ENCODE measurements at regions not wholly inside any gene's neighbourhood (a gene's known extent, or its start where the extent isn't known, plus 50 kb on each side); places are given as distances from the start of the nearest gene placed in this dataset.
"Not testable (repeated sequence)": the region's sequence is repeated elsewhere in the genome, so short reads cannot be mapped to it uniquely, and the experiment has no call there.

DNA sequence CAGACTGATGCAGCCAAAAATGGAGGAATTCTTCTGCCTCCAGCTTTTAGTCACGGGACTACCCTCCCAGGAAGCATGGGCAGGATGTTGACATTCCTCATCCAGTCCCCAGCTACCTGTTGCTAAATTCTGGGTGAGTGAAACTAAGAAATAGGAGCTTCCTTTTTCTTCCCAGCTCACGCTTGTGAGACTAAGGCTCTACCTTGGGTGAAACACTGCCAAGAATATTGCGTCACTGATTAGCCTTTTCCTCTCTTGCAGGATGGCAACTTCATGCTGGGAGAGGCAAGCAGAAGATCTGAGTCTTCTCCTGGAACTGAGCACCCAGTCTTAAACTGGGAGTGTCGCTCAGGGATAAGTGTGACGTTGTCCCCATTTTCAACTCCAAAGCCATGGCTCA lies 59.7 kb downstream of the RNU2-63P start:
- not testable (repeated sequence) for ATAC-seq

DNA sequence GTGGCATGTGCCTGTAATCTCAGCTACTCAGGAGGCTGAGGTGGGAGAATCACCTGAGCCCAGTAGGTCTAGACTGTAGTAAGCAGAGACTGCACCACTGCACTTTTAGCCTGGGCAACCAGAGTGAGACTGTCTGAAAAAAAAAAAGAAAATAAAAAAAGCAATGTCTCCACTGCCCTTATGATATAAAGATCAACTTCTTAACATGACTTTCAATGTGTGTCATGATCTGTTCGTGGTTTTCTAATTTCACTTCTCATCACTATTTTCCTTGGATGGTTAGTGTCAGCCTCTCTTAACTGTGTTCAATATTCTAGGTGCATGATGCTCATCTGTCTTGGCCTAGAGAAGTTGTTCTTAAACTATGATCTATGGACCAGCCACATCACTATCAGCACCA lies 67.3 kb downstream of the RNU2-63P start:
- ATAC-seq: not testable (repeated sequence)

DNA sequence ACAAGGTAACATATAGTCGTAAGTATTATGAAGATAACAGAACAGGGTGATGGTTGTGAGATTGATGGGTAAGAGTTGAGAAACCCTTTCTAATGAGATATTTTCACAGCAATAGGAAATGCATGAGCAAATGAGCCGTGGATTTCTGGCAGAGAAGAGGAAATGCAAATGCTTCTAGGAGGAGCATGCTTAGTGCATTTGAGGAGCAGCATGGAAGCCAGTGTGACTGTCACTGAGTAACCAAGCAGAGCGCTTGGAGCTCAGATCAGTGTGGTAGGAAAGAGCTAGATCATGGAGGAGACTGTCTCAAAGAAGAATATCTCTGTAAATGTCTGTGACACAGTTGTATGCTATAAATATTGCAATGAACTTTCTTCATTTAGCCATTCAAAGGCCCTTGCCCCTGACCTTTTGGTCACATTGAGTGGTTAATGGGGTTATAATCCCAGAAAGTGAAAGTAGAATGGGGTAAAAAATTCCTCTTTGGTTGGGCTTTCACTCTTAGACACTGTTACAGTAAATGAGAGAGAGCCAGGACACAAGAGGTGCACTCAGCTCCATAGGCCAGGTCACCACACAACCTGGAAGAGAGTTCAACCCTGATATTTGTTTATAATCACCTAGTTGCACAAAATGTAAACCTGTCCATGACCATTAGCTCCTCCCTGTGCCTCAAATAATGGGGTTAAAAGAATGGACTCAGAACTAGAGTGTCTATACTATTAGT lies 69.5 kb downstream of the RNU2-63P start:
- not testable (repeated sequence) for ATAC-seq

DNA sequence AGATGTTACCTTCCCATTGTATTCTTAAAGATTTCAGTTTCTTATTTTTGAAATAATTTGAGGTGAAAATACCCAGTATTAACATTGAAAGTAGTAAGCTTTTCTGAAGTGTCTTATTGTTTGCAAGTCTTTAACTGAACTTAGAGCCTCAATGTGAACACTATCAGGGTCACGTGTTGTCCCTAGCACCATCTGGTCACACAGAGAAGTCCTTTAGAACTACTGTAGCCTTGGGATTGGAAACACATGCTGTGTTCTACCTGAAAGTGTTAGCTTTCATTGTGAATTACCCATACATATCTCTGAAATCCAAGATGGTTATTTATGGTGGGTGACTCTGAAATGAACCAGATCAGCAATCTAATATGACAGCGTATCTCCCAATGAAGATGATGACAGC lies 77.0 kb downstream of the RNU2-63P start:
- ATAC-seq: not testable (repeated sequence)

DNA sequence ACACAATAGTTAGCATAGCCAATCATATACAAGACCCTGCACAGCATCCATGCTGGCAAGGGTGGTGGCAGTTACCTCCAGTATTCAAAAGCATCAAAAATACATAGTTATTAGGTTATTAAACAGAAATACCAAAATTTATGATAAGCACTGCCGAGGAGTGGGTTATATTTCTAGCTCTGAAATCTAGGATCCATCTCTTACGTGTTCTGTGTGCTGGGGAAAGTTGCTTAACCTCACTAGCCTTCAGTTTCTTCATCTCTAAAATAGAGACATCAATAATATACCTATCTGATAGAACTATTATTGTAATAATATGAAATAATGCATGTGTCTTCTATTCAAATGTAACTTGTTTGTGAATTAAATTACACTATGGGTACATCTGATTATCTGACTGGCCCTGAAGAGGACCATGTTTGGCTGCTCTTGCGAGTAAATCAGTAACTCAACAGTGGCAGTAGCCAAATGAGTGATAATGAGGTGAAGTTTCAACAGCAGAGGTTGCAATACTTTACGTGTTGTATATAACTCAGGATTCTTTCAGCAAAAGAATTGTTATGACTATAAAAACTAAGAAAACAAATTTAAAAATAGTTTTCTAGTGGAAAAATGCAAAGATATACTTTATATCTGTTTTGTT lies 93.5 kb upstream of the RGPD2 start:
- ATAC-seq: not testable (repeated sequence)

DNA sequence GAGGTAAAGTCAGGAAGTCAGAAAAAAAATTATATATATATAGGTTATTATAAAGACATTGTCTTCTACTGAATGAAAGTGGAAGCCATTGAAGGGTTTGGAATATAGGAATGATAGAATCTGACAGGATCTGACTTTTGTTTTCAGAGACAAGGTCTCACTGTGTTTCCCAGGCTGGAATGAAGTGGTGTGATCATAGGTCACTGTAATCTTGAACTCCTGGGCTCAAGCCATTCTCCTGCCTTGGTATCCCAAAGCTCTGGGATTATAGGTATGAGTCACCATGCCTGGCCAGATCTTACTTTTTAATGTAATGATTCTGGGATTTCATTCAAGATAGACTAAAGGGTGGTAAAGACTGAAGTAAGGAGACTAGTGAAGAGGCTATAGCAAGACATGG lies 91.6 kb upstream of the RGPD2 start:
- not testable (repeated sequence) for ATAC-seq

DNA sequence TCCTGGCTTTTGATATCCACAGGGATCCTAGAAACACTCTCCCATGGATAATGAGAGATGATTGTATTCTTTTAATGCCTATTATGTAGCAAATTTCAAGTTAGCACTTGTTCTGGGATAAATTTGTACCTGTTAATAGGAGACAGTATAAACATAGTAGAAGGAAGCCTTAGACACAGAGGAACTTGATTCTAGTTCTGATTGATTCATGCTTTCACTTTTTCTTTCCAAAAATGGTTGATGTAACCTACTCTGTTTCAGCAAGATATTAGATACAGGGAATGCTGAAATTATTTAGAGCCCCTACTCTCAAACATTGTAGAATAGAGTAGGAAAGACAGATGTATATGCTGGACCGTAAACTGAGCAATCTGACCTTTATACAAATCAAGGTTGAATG lies 85.3 kb upstream of the RGPD2 start:
- ATAC-seq: not testable (repeated sequence)

DNA sequence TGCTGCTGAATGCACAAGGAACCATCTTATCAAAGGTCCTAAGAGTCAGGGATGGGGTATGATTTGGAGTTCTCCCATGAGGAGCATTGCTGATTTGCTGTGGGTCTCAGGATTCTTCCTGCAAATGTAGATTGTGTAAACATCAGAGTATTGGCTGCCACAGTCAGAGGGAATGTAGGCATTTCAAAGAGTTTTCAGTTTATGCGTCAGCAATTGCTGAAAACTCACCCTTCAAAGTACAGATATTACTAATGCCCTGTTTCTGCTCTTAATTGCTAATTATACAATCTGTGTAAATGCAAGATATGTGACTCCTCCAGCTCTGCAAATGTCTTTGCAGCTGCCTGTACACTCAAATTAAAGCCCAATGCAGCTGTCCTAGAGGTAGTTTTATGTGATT lies 83.4 kb upstream of the RGPD2 start:
- not testable (repeated sequence) for ATAC-seq

DNA sequence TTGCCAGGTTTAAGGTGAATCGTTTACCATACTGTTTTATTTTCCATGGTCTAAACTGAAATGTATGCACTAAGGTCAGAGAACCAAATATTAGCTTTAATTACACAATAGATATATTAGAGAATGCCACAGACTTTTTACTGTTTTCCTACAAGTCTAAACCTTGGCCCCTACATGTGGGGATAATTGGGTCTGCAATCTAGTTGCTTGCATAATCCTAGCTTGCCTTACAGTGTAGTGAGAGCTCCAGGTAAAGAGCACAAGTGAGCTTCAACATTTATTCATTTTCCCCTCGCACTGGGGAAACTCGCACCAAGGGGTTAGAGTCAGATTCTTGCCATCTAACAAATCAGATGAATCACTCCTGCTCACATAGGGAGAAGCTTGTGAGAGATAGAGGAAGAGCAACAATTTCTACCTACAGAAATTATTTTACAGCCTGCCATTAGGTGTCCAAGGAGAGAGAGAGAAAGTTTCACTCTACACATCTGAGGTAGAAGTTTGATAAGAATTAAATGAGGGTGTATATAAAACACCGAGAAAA lies 82.0 kb upstream of the RGPD2 start:
- ATAC-seq: not testable (repeated sequence)

DNA sequence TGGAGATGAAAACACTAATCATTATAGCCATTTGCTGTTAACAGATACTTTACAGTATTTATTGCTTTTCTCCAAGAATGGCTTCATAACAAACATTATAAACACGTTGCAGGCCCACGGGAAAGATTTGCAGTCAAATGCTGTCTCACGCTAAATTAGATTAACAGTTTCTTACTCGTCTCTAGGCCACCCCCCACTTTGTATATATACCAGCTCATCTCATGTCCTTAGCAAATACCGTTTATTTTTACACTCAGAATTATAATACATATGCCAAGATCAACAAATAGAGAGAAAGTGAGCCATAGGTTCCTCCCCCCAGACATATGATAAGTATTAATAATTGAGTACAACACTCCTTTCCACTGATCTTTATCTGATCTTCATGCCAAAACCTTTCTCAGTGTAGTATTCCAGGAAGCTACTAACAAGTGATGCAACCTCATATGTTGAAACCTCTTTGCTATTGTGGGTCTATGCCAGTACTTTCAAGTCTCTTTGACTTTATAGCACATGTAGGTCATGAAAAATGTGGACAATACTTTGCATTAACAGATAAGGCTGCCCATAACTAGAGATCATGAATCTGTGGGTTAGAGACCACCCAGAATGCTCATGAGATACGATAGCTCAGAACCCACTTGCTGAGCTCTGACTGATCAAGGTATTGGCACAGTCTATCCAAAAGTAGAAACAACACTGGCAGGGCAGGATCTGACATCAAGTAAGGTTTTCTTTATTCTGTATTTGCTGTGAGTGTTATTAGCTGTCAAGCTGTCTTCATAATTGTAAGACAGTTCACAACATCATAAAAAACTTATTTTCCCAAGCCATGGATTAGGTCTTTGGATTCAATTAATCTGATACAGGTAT lies 77.9 kb upstream of the RGPD2 start:
- ATAC-seq: peak; percentile 83

DNA sequence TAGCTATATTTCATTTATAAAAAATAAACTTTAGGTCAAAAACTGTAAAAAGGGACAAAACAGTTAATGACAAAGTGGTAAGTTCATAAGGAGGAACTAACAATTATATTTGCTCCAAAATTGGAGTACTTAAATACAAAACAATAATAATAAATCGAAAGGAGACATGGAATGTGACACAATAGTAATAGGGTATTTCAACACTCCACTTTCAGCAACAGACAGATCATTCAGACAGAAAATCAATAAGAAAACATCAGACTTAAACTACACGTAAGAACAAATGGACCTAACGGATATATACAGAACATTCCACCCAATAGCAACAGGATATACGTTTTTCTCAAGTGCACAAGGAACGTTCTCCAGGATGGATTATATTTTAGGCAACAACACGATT lies 58.1 kb upstream of the RGPD2 start:
- ATAC-seq: not testable (repeated sequence)
